AG09309 (cell line): ENCODE measurements at regions not wholly inside any gene's neighbourhood (a gene's known extent, or its start where the extent isn't known, plus 50 kb on each side); places are given as distances from the start of the nearest gene placed in this dataset.

ENCODE experiments used
- DNase-seq: peaks from one replicate; pipeline ENCODE4 v3.0.0-alpha.2; 2010; ENCODE audit warnings: low read depth
- H3K4me3 ChIP-seq: 2 replicates; pipeline ENCODE4 v1.5.1; 2011; ENCODE audit warnings: mild to moderate bottlenecking, low read depth, low read length, moderate library complexity; ENCODE audit not compliant: control insufficient read depth
- TF ChIP-seq, protein P1 (sequence below): IDR thresholded peaks from 2 replicates; pipeline ENCODE4 v1.5.1; 2011; ENCODE audit warnings: mild to moderate bottlenecking, low read depth, low read length, inconsistent platforms; ENCODE audit not compliant: insufficient read depth, control insufficient read depth; ENCODE audit errors: missing control alignments

DNA sequence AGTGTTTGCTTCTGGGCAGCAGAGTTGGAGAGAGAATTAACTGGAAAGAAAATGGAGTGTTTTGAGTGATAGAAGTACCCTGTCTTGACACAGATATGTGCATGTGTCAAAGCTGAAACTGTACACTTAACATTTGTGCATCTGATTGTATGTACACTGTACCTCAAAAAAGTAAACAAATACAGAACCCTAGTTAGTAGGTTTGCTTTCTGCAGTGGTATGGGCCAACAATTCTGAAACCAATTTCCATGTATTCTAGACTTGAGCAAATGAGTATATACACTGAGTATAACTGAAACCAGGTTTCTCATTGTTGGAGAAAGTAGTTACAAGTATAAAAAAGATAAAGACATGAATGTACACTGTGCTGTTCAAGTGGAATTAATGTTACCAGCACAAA lies 52.4 kb downstream of the ELAPOR2 start:
- no peak for DNase-seq
- TF ChIP-seq, protein P1, sequence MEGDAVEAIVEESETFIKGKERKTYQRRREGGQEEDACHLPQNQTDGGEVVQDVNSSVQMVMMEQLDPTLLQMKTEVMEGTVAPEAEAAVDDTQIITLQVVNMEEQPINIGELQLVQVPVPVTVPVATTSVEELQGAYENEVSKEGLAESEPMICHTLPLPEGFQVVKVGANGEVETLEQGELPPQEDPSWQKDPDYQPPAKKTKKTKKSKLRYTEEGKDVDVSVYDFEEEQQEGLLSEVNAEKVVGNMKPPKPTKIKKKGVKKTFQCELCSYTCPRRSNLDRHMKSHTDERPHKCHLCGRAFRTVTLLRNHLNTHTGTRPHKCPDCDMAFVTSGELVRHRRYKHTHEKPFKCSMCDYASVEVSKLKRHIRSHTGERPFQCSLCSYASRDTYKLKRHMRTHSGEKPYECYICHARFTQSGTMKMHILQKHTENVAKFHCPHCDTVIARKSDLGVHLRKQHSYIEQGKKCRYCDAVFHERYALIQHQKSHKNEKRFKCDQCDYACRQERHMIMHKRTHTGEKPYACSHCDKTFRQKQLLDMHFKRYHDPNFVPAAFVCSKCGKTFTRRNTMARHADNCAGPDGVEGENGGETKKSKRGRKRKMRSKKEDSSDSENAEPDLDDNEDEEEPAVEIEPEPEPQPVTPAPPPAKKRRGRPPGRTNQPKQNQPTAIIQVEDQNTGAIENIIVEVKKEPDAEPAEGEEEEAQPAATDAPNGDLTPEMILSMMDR: no peak
- H3K4me3 ChIP-seq: no peak overlapping the region

DNA sequence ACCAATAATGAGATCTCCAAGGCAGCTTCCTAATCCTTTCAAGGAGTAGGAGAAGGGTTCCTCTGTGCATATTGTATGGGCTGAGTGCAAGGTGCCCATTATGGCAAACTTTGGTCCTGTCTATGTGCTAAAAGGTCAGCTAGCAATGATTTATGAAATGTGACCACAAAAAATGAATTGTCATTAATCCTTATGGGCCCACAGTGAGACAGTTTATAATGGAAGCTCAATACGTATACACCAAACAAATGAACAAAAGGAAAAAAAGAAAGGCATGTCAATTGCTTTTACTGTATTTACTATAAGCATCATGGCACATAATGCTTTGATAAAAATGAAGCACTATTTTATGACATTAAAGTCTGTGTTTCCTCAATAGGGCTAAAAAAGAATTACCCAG lies 54.5 kb downstream of the ELAPOR2 start:
- TF ChIP-seq, protein P1: no peak

GRCh38 chr7:87003872-87004798 lies 55.3 kb downstream of the ELAPOR2 start:
- TF ChIP-seq, protein P1: no peak
- no peak overlapping the region for H3K4me3 ChIP-seq
- DNase-seq: no peak

More for the DNA sequence above, 54.5 kb downstream of the ELAPOR2 start:
- H3K4me3 ChIP-seq: no peak overlapping the region
- no peak for DNase-seq

DNA sequence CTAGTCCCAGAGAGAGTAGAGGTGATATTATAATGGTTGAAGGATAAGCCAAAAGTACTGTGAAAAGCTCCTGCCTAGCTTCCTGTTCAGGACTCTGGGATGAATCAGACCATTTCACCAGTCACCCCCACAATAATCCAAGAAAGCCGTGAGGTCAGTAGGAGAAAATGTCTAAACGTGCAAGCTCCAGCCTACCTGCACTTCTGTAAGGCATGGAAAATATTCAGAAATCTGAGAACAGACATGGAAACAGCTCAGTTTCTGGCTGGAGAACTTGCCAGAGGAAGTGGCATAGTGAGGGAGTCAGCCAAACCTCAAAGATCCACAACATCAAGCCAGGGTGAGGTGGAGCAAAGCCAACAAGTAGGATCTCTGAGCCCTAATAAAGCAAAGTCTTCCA lies 58.2 kb downstream of the ELAPOR2 start:
- TF ChIP-seq, protein P1: no peak
- H3K4me3 ChIP-seq: no peak overlapping the region
- DNase-seq: no peak

DNA sequence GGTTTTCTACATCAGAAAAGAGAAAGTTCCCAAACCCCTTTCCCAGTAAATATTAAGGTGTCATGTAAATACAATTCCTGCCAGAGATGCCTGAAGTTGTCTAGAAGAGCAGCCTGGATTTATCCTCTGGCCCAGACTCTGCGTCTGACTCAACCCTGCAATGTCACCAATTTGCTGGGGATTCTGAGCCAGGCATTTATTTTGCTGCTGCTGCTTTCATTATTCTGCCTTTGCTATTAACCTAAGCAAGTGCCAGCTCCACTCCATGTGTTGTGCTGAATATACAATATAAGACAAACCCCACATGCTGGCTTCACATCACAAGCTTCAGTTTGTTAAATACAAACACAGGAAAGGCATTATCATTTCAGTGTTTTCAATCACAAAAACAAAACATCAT lies 59.1 kb downstream of the ELAPOR2 start:
- no peak overlapping the region for H3K4me3 ChIP-seq
- TF ChIP-seq, protein P1: no peak
- no peak for DNase-seq

- TF ChIP-seq, protein P1: no peak
- no peak overlapping the region for H3K4me3 ChIP-seq
- no peak for DNase-seq
These were observed 59.7 kb downstream of the ELAPOR2 start for GRCh38 chr7:86999750-87000149.

DNA sequence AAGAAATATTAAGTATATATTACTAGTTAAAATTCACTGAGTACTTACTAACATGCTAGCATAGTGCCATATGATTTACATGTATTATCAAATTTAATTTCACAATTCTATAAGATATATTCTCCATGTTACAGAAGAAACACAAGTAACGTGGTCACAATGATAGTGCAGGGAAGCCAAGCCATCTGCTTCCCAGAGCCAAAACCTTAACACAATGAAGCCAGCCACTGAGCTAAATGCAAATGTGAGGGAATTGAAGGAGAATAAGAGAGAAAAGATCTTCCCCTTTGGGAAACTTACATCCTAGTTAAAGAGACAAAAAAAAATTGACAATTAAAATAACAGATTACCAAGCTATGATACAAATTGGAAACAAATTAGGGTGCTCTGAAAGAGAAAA lies 63.6 kb downstream of the ELAPOR2 start:
- H3K4me3 ChIP-seq: no peak overlapping the region
- no peak for DNase-seq
- TF ChIP-seq, protein P1: no peak
